SK-N-SH treated with all-trans-retinoic acid at 6 μM for 48 hours (cell line): ENCODE measurements at regions not wholly inside any gene's neighbourhood (a gene's known extent, or its start where the extent isn't known, plus 50 kb on each side); places are given as distances from the start of the nearest gene placed in this dataset.

Experiments
- ATAC-seq: fragments of 200-7000 bp; cut with Tn5 transposase; 3 replicates; pipeline ENCODE4 v1.9.1; 2020; ENCODE audit warnings: mild to moderate bottlenecking, moderate library complexity
- ARNTL ChIP-seq: fragments of 450-650 bp; formaldehyde crosslinking; IDR thresholded peaks from 2 replicates; pipeline ENCODE4 v1.5.0; 2020; ENCODE audit warnings: low read depth, mild to moderate bottlenecking, moderate library complexity, borderline replicate concordance
- BACH2 ChIP-seq: fragments of 250-450 bp; sonication (Bioruptor Pico); IDR thresholded peaks from 2 replicates; pipeline ENCODE4 v1.9.0; 2021; ENCODE audit warnings: mild to moderate bottlenecking, borderline replicate concordance
- CSDC2 ChIP-seq: fragments of 250-450 bp; sonication (Bioruptor Pico); IDR thresholded peaks from 2 replicates; pipeline ENCODE4 v1.5.0; 2020; ENCODE audit warnings: mild to moderate bottlenecking, moderate library complexity
- ESRRG ChIP-seq: fragments of 250-450 bp; sonication (Bioruptor Pico); IDR thresholded peaks from 2 replicates; pipeline ENCODE4 v1.6.1; 2021; ENCODE audit warnings: mild to moderate bottlenecking
- GLIS3 ChIP-seq: fragments of 250-450 bp; sonication (Bioruptor Pico); IDR thresholded peaks from 2 replicates; pipeline ENCODE4 v1.5.0; 2020; ENCODE audit warnings: mild to moderate bottlenecking, moderate library complexity
- ISL1 ChIP-seq: fragments of 250-450 bp; sonication (Bioruptor Pico); IDR thresholded peaks from 2 replicates; pipeline ENCODE4 v2.1.2; 2022; ENCODE audit warnings: mild to moderate bottlenecking, moderate library complexity
- OSR1 ChIP-seq: fragments of 250-450 bp; sonication (Bioruptor Pico); IDR thresholded peaks from 2 replicates; pipeline ENCODE4 v1.8.0; 2022; ENCODE audit warnings: moderate library complexity, mild to moderate bottlenecking, inconsistent platforms
- POU6F1 ChIP-seq: fragments of 250-450 bp; sonication (Bioruptor Pico); IDR thresholded peaks from 2 replicates; pipeline ENCODE4 v1.8.0; 2021; ENCODE audit warnings: low read depth, mild to moderate bottlenecking, moderate library complexity, borderline replicate concordance
- PPARA ChIP-seq: fragments of 250-450 bp; sonication (Bioruptor Pico); IDR thresholded peaks from 2 replicates; pipeline ENCODE4 v1.5.0; 2020; ENCODE audit warnings: mild to moderate bottlenecking, borderline replicate concordance
- RARB ChIP-seq: fragments of 250-450 bp; sonication (Bioruptor Pico); IDR thresholded peaks from 2 replicates; pipeline ENCODE4 v1.8.0; 2021; ENCODE audit warnings: mild to moderate bottlenecking, moderate library complexity
- SNAI2 ChIP-seq: fragments of 250-450 bp; sonication (Bioruptor Pico); IDR thresholded peaks from 2 replicates; pipeline ENCODE4 v1.5.0; 2020; ENCODE audit warnings: mild to moderate bottlenecking, moderate library complexity
- TCF4 ChIP-seq: fragments of 250-450 bp; sonication (Bioruptor Pico); IDR thresholded peaks from 2 replicates; pipeline ENCODE4 v1.8.0; 2021; ENCODE audit warnings: mild to moderate bottlenecking, moderate library complexity, borderline replicate concordance
- ZC3H10 ChIP-seq: fragments of 250-450 bp; sonication (Bioruptor Pico); IDR thresholded peaks from 2 replicates; pipeline ENCODE4 v1.5.1; 2021; ENCODE audit warnings: mild to moderate bottlenecking, moderate library complexity
- ZFP3 ChIP-seq: fragments of 250-450 bp; sonication (Bioruptor Pico); IDR thresholded peaks from 2 replicates; pipeline ENCODE4 v1.5.0; 2020; ENCODE audit warnings: mild to moderate bottlenecking, moderate library complexity
- ZNF565 ChIP-seq: fragments of 450-650 bp; formaldehyde crosslinking; conservative IDR thresholded peaks from 2 replicates; pipeline ENCODE4 v1.5.0; 2020; ENCODE audit warnings: low read depth, mild to moderate bottlenecking, moderate library complexity
- ZNF70 ChIP-seq: fragments of 450-650 bp; formaldehyde crosslinking; IDR thresholded peaks from 2 replicates; pipeline ENCODE4 v1.5.0; 2020; ENCODE audit warnings: mild to moderate bottlenecking, moderate library complexity
- ZNF8 ChIP-seq: fragments of 450-650 bp; formaldehyde crosslinking; IDR thresholded peaks from 2 replicates; pipeline ENCODE4 v1.5.0; 2020; ENCODE audit warnings: mild to moderate bottlenecking, moderate library complexity
- TF ChIP-seq, protein P1 (sequence below): fragments of 250-450 bp; sonication (Bioruptor Pico); IDR thresholded peaks from 2 replicates; pipeline ENCODE4 v1.5.1; 2020; ENCODE audit warnings: low read depth, mild to moderate bottlenecking, moderate library complexity
- TF ChIP-seq, protein P2 (sequence below): fragments of 250-450 bp; sonication (Bioruptor Pico); IDR thresholded peaks from 2 replicates; pipeline ENCODE4 v1.5.0; 2020; ENCODE audit warnings: mild to moderate bottlenecking, moderate library complexity

GRCh38 chr5:117872798-117873368, 1115.5 kb downstream of the DTWD2 start:
- no peak for ATAC-seq
- TF ChIP-seq ESRRG (CRISPR knock-in tag) (no peak), TCF4 (CRISPR knock-in tag) (no peak)

DNA sequence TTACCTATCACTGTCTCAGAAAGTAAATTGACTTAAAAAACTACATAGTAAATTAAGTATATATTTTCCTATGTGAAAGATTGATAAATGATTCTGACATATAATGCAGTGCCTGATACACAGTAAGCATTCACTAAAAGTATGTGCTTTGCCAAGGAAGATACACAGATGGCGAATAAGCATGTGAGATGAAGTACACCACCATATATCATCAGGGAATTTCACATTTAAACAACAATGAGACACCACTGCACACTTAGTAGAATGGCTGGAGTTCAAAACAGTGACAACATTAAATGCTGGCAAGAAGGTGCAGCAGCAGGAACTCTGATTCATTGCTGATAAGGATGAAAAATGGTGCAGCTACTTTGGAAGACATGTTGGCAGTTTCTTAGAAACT, 1118.8 kb downstream of the DTWD2 start:
- ATAC-seq: no peak
- TF ChIP-seq CSDC2 (CRISPR knock-in tag): no peak
- TF ChIP-seq ESRRG (CRISPR knock-in tag): no peak
- TF ChIP-seq, protein P1, sequence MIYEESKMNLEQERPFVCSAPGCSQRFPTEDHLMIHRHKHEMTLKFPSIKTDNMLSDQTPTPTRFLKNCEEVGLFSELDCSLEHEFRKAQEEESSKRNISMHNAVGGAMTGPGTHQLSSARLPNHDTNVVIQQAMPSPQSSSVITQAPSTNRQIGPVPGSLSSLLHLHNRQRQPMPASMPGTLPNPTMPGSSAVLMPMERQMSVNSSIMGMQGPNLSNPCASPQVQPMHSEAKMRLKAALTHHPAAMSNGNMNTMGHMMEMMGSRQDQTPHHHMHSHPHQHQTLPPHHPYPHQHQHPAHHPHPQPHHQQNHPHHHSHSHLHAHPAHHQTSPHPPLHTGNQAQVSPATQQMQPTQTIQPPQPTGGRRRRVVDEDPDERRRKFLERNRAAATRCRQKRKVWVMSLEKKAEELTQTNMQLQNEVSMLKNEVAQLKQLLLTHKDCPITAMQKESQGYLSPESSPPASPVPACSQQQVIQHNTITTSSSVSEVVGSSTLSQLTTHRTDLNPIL (CRISPR knock-in tag): no peak
- TF ChIP-seq, all 23 proteins: peak for 0

DNA sequence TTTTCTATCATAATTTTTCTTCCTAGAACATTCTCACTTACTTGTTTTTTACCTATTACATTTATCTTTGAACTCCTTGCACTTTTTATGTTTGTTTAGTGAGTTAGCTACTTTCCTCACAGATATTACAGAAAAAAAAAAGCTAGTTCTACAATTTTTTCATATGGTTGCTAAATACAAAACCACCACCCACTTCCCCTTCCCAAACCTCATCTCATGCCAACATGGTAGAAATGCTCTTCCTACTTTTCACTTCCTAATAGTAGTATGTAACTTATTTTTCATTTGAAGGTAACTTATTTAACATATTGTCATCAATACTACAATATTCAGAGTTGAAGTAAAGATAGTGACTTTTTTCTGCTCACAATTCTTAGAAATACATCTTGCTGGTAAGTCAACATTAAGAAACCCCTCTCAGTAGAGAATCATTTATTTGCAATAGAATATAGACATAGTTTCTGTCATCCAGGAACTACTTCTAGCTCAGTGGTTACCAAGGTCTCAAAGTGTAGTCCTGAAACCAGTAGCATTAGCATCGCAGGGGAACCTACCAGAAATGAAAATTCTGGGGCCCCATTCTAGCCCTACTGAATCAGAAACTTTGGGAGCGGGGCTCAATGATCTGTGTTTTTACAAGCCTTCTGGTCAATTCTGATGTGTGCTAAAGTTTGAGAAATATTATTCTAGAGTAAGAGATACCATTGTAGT, 1124.6 kb downstream of the DTWD2 start:
- no peak for TF ChIP-seq CSDC2 (CRISPR knock-in tag)
- TF ChIP-seq, protein P2, sequence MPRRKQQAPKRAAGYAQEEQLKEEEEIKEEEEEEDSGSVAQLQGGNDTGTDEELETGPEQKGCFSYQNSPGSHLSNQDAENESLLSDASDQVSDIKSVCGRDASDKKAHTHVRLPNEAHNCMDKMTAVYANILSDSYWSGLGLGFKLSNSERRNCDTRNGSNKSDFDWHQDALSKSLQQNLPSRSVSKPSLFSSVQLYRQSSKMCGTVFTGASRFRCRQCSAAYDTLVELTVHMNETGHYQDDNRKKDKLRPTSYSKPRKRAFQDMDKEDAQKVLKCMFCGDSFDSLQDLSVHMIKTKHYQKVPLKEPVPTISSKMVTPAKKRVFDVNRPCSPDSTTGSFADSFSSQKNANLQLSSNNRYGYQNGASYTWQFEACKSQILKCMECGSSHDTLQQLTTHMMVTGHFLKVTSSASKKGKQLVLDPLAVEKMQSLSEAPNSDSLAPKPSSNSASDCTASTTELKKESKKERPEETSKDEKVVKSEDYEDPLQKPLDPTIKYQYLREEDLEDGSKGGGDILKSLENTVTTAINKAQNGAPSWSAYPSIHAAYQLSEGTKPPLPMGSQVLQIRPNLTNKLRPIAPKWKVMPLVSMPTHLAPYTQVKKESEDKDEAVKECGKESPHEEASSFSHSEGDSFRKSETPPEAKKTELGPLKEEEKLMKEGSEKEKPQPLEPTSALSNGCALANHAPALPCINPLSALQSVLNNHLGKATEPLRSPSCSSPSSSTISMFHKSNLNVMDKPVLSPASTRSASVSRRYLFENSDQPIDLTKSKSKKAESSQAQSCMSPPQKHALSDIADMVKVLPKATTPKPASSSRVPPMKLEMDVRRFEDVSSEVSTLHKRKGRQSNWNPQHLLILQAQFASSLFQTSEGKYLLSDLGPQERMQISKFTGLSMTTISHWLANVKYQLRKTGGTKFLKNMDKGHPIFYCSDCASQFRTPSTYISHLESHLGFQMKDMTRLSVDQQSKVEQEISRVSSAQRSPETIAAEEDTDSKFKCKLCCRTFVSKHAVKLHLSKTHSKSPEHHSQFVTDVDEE: no peak
- ATAC-seq: no peak

- no peak for ATAC-seq
- TF ChIP-seq ISL1 (CRISPR knock-in tag) (no peak), GLIS3 (CRISPR knock-in tag) (no peak), ZC3H10 (CRISPR knock-in tag) (no peak), RARB (no peak), CSDC2 (CRISPR knock-in tag) (no peak), TCF4 (CRISPR knock-in tag) (no peak), ZNF565 (CRISPR knock-in tag) (no peak), ZNF70 (CRISPR knock-in tag) (no peak), OSR1 (CRISPR knock-in tag) (no peak), PPARA (CRISPR knock-in tag) (no peak), ARNTL (CRISPR knock-in tag) (no peak), ZNF8 (CRISPR knock-in tag) (no peak), ESRRG (CRISPR knock-in tag) (no peak), POU6F1 (CRISPR knock-in tag) (no peak), SNAI2 (CRISPR knock-in tag) (no peak), BACH2 (CRISPR knock-in tag) (no peak), ZFP3 (CRISPR knock-in tag) (no peak)
- TF ChIP-seq, protein P1 (CRISPR knock-in tag): no peak
- TF ChIP-seq, protein P2: no peak
Measured at GRCh38 chr5:117860550-117860949, 1127.8 kb downstream of the DTWD2 start.
